T-helper 17 cell (primary cell): ENCODE measurements at regions not wholly inside any gene's neighbourhood (a gene's known extent, or its start where the extent isn't known, plus 50 kb on each side); places are given as distances from the start of the nearest gene placed in this dataset.
A peak's percentile ranks its signal among the peaks of the same experiment; 100 is the strongest.
"Not testable (repeated sequence)": the region's sequence is repeated elsewhere in the genome, so short reads cannot be mapped to it uniquely, and the experiment has no call there.

ENCODE experiments used
- ATAC-seq: fragments of 150-1000 bp; cut with Tn5 transposase; 2 replicates; pipeline ENCODE4 v1.10.0; 2021; ENCODE audit warnings: mild to moderate bottlenecking, moderate library complexity
- DNase-seq, 3 donors: peaks; one replicate each; pipeline versions ENCODE4 v3.0.0 to v3.0.0-alpha.2; 2020 to 2021
- H3K9me3 ChIP-seq: one replicate; pipeline ENCODE4 v1.7.0; 2013; ENCODE audit warnings: low read length, mild to moderate bottlenecking; ENCODE audit not compliant: control insufficient read depth, poor library complexity, severe bottlenecking
- H3K27ac Mint-ChIP-seq: one replicate; pipeline ENCODE4 v1.8.0; 2022; ENCODE audit warnings: mild to moderate bottlenecking, moderate library complexity, mixed read lengths
- H3K27me3 Mint-ChIP-seq: one replicate; pipeline ENCODE4 v1.8.0; 2022; ENCODE audit warnings: mixed read lengths
- H3K36me3 Mint-ChIP-seq: one replicate; pipeline ENCODE4 v1.8.0; 2022; ENCODE audit warnings: low read depth, mixed read lengths
- H3K4me1 Mint-ChIP-seq: one replicate; pipeline ENCODE4 v1.8.0; 2022; ENCODE audit warnings: mild to moderate bottlenecking, mixed read lengths
- H3K4me3 Mint-ChIP-seq: one replicate; pipeline ENCODE4 v1.8.0; 2022; ENCODE audit warnings: mild to moderate bottlenecking, moderate library complexity, mixed read lengths

DNA sequence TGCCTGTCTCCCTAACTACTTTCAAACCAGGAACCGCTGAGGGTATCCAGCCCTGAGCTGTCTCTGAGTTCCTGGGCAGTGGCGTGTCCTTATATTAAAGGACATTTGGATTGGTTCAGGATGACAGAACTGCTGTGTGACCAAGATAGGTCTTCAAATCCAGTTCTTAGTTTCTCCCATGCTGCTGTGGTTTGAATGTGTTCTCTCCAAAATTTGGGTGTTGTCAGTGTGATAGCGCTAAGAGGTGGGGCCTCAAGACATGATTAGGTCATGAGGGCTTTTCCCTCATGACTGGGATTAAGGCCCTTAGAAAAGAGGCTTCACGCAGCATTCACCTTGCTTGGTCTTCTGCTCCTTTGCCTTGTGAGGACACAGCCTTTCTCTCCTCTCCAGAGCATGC lies 376.5 kb upstream of the TPM1 start:
- no peak overlapping the region for H3K27ac Mint-ChIP-seq
- H3K4me1 Mint-ChIP-seq, result no peaks in the 10 kb centered on the region
- no peak for DNase-seq
- peaks cover 2% of the 10 kb centered on the region for H3K9me3 ChIP-seq
- no peak overlapping the region for H3K4me3 Mint-ChIP-seq
- no peak for ATAC-seq
- H3K27me3 Mint-ChIP-seq, result peaks cover 11% of the 10 kb centered on the region
- H3K36me3 Mint-ChIP-seq, result peaks cover 2% of the 10 kb centered on the region

DNA sequence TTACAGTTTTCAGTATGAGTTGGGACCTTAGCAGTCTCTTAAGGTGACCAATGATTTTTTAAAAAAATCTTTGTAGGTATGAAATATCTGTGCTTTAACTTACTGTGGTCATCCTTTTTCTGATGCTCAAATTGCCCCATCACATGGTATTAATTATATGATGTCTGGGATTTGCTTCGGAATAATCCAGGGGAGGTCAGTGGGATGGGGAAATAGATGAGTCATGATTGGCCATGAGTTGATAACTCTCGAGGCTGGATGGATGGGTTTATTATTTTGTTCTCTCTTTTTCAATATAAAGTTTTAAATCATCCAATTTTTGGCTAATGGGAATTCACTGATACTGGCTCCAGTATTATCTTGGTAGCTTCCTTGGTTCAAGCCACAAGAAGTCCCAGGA lies 370.3 kb upstream of the TPM1 start:
- Mint-ChIP-seq H3K36me3 (peaks cover 3% of the 10 kb centered on the region), H3K27me3 (peaks cover 26% of the 10 kb centered on the region), H3K4me1 (no peaks in the 10 kb centered on the region), H3K4me3 (no peak overlapping the region), H3K27ac (no peak overlapping the region)
- ATAC-seq (no peak), DNase-seq (no peak)
- peaks cover 2% of the 10 kb centered on the region for H3K9me3 ChIP-seq

DNA sequence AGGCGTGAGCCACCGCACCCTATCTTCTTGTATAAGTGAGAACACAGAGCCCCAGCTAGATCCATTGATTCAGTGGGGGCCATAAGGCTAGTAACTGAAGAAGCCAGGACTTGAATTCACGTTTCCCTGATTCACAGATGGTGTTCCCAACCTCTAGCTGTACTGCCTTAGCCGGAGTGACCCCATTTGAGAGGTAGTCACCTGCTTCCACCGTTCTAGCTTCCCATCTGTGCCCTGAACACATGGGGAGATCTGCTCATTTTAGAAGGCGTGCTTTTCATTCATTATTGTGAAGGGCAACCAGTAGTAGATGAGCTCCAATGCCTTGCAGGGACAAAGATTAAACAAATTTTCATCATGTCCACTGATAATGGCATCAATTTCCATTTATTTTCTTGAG lies 365.7 kb upstream of the TPM1 start:
- ATAC-seq (no peak), DNase-seq (no peak)
- Mint-ChIP-seq H3K36me3 (peaks cover 3% of the 10 kb centered on the region), H3K4me3 (no peak overlapping the region), H3K27me3 (peaks cover 22% of the 10 kb centered on the region), H3K27ac (no peak overlapping the region), H3K4me1 (no peaks in the 10 kb centered on the region)
- no peaks in the 10 kb centered on the region for H3K9me3 ChIP-seq

DNA sequence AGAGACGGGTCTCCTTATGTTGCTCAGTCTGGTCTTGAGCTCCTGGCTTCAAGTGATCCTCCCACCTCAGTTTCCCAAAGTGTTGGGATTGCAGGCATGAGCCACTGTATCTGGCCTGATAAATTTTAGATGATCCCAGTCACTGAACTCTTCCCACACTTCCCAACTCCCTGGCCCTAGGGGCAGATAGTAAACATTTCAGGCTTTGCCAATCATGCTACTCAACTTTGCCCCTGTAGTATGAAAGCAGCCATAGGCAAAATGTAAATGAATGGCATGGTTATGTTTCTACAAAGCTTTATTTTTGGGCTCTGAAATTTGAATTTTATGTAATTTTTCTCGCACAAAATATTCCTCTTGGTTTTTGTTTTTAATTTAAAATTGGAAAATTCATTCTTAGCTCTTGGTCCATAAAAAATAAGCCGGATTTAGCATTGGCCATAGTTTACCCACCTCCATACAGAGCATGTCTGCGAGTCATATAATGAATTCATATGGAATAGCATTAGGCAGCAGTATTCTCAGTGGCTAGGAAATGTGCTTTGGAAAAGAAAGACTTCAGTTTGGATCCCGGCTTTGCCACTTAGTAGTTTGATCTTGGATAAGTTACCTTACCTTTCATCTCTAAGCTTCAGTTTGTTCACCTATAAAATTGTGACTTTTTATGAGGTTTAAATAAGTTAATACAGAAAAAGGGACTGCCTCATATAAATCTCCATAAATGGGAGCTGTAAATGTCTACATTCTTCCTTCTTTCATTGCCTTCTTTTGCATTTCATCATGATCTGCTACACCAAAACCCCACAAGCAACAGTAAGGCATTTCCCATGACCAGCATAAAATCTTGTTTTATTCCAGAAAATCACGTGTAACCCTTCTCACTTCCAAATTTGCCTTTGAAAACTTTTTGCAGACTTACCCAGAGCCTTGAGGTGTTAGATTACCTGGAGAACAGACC lies 360.3 kb upstream of the TPM1 start:
- peaks cover 10% of the 10 kb centered on the region for H3K27me3 Mint-ChIP-seq
- peak overlapping the region; percentile 3 for H3K4me3 Mint-ChIP-seq
- H3K36me3 Mint-ChIP-seq, result no peaks in the 10 kb centered on the region
- no peaks in the 10 kb centered on the region for H3K4me1 Mint-ChIP-seq
- H3K9me3 ChIP-seq, result no peaks in the 10 kb centered on the region
- H3K27ac Mint-ChIP-seq, result peak overlapping the region; percentile 17
- ATAC-seq (no peak), DNase-seq (no peak)

DNA sequence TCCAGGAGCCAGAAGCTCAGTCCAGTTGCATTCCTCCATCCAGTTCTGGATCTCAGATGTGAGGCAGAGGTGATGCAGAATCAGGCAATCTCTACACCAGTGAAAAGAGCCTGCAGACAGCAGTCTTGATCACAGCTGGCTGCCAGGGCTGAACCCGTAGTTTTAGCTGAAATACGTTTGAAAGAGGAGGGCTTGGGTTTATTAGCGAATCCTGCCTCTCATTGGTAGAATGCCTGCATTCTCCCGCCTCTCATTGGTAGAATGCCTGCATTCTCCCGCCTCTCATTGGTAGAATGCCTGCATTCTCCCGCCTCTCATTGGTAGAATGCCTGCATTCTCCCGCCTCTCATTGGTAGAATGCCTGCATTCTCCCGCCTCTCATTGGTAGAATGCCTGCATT lies 359.4 kb upstream of the TPM1 start:
- not testable (repeated sequence) for H3K9me3 ChIP-seq, H3K4me3 Mint-ChIP-seq, H3K4me1 Mint-ChIP-seq, H3K27ac Mint-ChIP-seq, ATAC-seq, H3K36me3 Mint-ChIP-seq, DNase-seq
- H3K27me3 Mint-ChIP-seq, result peaks cover 10% of the 10 kb centered on the region

DNA sequence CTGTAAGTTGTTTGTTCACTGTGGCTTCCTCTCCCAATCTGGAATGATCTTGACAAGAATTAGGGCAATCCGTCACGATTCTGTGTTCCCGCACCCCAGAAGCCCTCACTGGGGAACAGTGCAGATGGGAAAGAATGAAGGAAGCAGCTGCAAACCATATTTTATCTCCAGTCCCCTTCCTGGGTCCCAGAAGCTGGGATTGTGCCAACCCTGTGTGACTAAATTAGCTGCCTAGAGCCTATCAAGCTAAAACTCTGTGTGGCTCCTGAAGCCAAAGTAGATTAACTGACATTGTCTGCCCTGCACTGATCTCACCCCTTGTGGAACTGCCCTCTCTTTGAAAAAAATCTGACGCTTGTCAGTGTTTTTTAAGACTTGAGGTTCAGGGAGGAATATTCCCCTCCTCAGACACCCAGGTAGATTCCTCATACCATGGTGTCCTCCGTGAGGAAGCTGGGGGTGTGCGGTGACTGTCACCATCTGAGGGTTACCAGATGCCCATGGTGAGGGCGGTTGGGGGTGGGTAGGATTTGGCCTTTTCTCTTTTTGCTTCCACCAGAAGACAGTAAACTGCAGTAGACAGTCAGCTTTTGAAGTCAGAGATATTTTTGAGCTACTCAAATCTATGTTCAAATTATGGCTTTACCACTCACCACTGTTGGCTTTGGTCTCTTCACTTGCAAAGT lies 358.3 kb upstream of the TPM1 start:
- Mint-ChIP-seq H3K27ac (no peak overlapping the region), H3K27me3 (peaks cover 10% of the 10 kb centered on the region), H3K4me3 (no peak overlapping the region), H3K36me3 (no peaks in the 10 kb centered on the region), H3K4me1 (no peaks in the 10 kb centered on the region)
- no peaks in the 10 kb centered on the region for H3K9me3 ChIP-seq
- no peak for ATAC-seq
- no peak for DNase-seq

DNA sequence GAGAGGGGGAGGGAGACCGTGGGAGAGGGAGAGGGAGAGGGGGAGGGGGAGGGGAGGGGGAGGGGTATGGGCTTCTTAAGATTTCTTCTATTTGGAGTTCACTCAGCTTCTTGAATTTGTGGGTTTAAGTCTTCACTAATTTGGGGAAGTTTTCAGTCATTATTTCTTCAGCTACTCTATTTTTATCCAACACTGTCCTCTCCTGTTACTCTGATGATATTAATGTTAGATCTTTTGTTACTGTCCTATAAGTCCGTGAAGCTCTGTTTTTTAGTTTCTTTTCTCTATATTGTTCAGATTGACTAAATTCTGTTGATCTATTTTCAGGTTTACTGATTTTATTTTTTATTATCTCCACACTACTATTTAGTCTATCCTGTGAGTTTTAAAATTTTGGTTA lies 351.5 kb upstream of the TPM1 start:
- Mint-ChIP-seq H3K27ac (no peak overlapping the region), H3K27me3 (peaks cover 18% of the 10 kb centered on the region)
- DNase-seq, result no peak

DNA sequence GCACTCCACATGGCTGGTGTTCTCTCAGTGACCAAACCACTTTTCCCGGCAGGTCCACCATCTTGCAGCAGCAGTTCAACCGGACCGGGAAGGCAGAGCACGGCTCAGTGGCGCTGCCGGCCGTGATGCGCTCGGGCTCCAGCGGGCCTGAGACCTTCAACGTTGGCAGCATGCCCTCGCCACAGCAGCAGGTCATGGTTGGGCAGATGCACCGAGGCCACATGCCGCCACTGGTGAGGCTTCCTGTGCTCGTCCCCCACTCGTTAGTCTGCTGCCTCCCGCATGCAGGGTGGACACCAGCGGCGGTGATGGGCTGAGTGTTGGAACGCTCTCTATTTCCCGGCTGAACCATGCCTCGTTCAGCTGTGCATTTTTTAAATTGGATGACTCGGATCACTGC lies 344.9 kb upstream of the TPM1 start:
- H3K9me3 ChIP-seq, result no peaks in the 10 kb centered on the region
- Mint-ChIP-seq H3K4me1 (no peaks in the 10 kb centered on the region), H3K27ac (no peak overlapping the region), H3K4me3 (no peak overlapping the region), H3K27me3 (peaks cover 21% of the 10 kb centered on the region), H3K36me3 (no peaks in the 10 kb centered on the region)
- DNase-seq (no peak), ATAC-seq (no peak)

More for the DNA sequence above, 351.5 kb upstream of the TPM1 start:
- Mint-ChIP-seq H3K36me3 (peaks cover 2% of the 10 kb centered on the region), H3K4me1 (no peaks in the 10 kb centered on the region), H3K4me3 (no peak overlapping the region)
- no peak for ATAC-seq
- H3K9me3 ChIP-seq, result no peaks in the 10 kb centered on the region

DNA sequence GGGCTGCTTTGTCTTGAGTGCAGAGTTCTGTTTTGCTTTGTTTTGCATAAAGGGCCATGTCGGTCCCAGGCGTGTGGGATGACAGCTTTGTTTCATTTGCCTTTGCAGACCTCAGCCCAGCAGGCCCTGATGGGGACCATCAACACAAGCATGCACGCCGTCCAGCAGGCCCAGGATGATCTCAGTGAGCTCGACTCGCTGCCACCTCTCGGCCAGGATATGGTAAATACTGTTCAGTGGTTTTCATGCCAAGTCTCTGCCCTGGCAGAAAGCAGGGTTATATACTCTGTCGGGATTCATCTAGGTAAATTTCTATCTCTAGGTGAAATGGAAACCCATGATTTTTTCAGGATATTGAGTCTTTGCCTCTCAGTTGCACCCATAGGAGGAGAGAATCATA lies 343.9 kb upstream of the TPM1 start:
- H3K9me3 ChIP-seq, result no peaks in the 10 kb centered on the region
- DNase-seq (no peak), ATAC-seq (no peak)
- Mint-ChIP-seq H3K4me1 (no peaks in the 10 kb centered on the region), H3K4me3 (no peak overlapping the region), H3K36me3 (no peaks in the 10 kb centered on the region), H3K27ac (no peak overlapping the region), H3K27me3 (peaks cover 19% of the 10 kb centered on the region)

DNA sequence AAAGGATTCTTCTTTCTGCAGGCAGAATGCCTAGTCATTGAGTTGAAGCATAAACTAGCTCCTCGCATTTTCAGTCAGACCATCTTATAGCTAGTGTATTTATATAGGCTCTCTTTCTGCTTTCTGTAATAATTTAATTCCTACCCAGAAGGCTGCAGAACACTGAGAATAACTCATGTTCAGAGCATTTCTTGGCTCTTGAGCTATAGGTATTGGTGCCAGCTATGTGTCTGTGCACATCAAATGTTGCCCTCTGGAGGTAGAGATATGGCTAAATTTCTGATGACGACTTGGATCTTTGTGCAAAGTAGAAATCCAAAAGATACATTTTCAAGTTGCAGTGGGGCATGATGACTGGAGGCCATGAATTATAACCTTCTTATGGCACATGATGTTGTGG lies 336.2 kb upstream of the TPM1 start:
- peaks cover 12% of the 10 kb centered on the region for H3K27me3 Mint-ChIP-seq
- no peaks in the 10 kb centered on the region for H3K36me3 Mint-ChIP-seq
- DNase-seq, result no peak
- H3K4me1 Mint-ChIP-seq, result no peaks in the 10 kb centered on the region
- H3K9me3 ChIP-seq, result no peaks in the 10 kb centered on the region
- ATAC-seq, result no peak
- H3K4me3 Mint-ChIP-seq, result no peak overlapping the region
- H3K27ac Mint-ChIP-seq, result no peak overlapping the region

DNA sequence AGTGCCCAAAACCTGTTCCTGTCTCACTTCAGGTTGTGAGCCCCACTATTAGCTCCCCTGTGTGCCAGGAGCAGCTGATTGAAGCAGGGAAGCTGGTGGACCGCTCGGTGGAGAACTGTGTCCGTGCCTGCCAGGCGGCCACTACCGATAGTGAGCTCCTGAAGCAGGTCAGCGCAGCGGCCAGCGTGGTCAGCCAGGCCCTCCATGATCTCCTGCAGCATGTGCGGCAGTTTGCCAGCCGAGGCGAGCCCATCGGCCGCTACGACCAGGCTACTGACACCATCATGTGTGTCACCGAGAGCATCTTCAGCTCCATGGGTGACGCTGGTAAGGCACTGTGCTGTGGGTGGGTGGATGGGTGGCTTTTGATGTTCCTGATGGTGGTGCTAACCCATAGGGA lies 334.1 kb upstream of the TPM1 start:
- Mint-ChIP-seq H3K4me1 (no peaks in the 10 kb centered on the region), H3K36me3 (no peaks in the 10 kb centered on the region), H3K27me3 (peaks cover 12% of the 10 kb centered on the region), H3K27ac (no peak overlapping the region), H3K4me3 (no peak overlapping the region)
- no peak for ATAC-seq
- no peaks in the 10 kb centered on the region for H3K9me3 ChIP-seq
- DNase-seq, result no peak

DNA sequence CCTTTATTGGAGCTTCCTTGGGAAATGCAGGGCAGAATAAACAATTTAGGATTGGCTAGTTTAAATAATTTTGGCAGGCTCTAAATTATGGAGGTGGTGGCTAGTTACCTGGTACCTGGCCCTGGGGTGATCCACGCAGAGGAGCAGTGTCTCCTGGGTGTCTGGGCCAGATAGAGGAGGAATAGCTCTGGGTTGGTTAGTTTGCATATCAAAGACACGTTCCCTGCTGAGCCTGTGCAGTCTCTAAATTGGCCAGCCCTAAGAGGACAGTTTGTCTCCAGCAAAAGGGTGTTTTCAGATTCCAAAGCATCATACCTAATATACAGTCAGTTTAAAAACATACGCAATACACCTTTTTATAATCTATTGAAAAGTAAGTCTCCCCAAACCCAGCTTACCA lies 333.3 kb upstream of the TPM1 start:
- DNase-seq, result no peak

DNA sequence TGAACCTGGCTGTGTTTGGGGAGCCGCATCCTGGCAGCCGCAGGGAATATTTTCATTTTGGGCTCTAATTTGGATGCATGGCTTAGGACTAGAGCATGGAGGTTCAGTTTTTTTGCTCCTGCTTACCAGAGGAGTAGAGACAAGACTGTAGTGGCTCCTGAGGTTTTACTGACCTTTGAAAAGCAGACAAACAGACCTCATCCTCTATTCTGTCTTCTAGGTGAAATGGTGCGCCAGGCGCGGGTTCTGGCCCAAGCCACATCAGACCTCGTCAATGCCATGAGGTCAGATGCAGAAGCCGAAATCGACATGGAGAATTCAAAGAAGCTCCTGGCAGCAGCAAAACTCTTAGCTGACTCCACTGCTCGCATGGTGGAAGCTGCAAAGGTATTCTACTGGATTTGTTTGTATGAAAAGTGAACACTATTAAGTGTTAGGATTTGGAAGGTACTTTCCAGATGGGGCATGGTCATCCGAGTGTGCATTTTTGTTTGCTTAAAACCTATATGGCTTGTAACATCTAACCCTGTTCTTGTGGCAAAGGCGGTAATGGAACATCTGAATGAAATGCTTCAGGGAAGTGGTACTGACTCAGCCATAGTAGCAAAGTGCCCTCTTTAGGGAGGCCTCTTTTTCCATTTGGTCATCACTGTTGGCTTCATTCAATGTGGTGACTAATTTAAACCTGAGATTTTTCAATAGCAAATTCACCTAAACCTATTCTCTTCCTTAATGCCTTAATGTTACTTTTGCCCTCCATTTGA lies 330.7 kb upstream of the TPM1 start:
- H3K4me1 Mint-ChIP-seq, result no peaks in the 10 kb centered on the region
- ATAC-seq, result no peak
- H3K27me3 Mint-ChIP-seq, result peaks cover 5% of the 10 kb centered on the region
- H3K4me3 Mint-ChIP-seq, result no peak overlapping the region
- H3K9me3 ChIP-seq, result no peaks in the 10 kb centered on the region
- H3K36me3 Mint-ChIP-seq, result no peaks in the 10 kb centered on the region
- no peak for DNase-seq
- H3K27ac Mint-ChIP-seq, result no peak overlapping the region

More for the DNA sequence above, 333.3 kb upstream of the TPM1 start:
- no peaks in the 10 kb centered on the region for H3K4me1 Mint-ChIP-seq
- H3K27ac Mint-ChIP-seq, result no peak overlapping the region
- no peaks in the 10 kb centered on the region for H3K36me3 Mint-ChIP-seq
- no peak overlapping the region for H3K4me3 Mint-ChIP-seq
- ATAC-seq, result no peak
- H3K9me3 ChIP-seq, result no peaks in the 10 kb centered on the region
- peaks cover 12% of the 10 kb centered on the region for H3K27me3 Mint-ChIP-seq
